Right forelimb (tissue), 1 donor: ENCODE measurements at regions not wholly inside any gene's neighbourhood (a gene's known extent, or its start where the extent isn't known, plus 50 kb on each side); places are given as distances from the start of the nearest gene placed in this dataset.
A peak's percentile ranks its signal among the peaks of the same experiment; 100 is the strongest.
"Not testable (repeated sequence)": the region's sequence is repeated elsewhere in the genome, so short reads cannot be mapped to it uniquely, and the experiment has no call there.

Experiments used
- DNase-seq: peaks from one replicate; pipeline ENCODE4 v3.0.0-alpha.2; 2018

DNA sequence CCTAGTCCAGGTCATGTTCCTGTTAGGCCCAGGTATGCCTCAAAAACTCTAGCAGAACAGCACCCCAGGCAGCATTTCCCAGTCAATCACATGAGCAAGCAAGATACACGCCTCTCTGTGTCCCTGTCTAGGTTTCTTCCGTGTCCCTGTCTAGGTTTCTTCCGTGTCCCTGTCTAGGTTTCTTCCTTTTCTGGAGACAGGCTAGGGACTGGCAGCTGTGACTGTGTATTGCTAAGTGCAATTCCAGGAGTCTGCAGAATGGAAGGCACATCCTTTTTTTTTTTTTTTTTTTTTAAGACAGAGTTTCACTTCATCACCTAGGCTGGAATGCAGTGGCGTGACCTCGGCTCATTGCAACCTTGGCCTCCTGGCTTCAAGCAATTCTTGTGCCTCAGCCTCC is 77.6 kb downstream of the SETD4 start:
- DNase-seq = no peak

DNA sequence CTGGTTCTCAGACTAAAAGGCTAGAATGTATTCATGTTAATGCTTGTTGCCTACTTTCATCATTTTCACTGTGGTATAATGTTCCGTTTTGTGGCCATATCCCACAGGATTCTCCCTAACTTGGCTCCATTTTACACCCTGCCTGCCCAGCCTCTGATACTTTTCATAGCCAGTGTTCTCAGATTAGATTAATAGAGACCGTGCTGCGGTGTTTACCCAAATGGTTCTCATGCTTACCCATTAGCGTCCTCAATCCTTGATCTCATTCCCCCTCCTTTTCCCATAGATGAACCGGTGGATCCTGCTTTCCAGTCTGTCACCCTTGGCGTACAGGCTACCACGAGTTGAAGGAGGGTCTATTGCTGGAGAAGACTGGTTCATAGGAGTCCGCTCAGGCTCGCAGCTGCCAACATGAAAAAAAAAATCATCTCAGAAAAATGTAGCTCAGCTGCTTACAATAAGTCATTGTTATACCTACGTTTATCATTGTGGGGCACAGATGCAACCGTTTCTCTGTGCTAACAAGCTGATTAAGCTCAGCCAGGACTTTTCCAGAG is 78.7 kb downstream of the SETD4 start:
- DNase-seq = no peak

DNA sequence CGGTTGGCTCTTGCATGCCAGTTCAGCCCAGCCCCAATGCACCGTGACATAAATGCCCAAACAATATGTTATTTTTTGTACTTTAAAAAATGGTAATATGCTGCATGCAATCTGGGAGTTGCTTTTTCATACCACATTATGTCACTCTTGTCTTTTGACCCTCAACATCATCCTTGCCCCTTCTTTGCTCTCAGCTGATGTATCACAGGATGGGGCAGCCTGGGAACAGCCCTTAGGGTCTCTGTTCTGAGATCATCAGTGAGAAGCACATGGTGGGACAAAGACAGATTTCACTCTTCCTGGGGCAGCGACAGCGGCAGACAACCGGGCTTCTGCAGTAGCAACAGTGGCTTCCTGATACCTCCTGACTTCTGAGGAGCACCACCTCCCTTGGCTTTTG is 79.5 kb downstream of the SETD4 start:
- no peak for DNase-seq

DNA sequence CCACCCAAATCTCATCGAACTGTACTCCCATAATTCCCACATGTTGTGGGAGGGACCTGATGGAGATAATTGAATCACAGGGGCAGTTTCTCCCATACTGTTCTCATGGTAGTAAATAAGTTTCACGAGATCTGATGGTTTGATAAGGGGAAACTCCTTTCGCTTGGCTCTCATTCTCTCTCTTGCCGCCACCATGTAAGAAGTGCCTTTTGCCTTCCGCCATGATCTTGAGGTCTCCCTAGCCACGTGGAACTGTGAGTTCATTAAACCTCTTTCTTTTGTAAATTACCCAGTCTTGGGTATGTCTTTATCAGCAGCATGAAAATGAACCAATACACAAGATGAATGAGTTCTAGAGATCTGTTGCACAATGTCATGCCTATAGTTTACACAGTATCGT is 82.5 kb downstream of the SETD4 start:
- not testable (repeated sequence) for DNase-seq

DNA sequence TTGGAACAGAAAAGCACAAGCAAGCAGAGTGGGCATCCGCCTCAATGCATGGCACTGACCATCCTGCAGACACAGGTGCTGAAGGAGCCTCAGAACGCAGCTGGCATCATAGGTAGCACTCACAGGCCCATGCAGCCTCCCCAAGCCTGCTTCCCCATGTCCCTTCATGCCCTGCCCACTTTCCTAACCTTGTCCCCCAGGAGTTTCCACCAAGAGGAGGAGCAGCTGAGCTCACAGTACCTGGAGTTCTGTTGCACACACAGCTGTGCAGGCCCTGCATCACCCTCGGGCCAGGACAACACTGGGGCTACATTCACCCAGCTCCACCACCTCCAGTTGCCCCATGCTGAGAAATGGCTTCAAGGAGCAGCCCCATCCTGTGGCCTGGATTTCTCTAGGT is 83.4 kb downstream of the SETD4 start:
- DNase-seq = no peak

DNA sequence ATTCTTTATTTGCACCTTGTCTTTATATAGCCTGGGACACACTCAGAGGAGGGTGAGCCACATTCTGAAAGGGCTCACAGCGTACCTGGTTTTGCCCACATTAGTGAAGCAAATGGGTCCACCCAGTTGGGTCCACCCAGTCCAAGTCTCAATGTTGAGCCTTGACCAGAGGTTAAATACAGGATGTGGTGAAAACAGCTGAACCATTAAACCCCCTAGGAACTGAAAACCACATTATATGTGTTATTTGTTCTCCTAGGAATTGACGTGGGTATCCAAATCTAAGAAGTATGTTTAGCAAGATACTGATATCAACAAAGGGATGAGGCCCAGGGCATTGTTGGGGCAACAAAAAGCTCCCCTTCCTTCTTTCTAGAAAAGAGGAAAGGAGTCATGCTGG is 83.8 kb downstream of the SETD4 start:
- no peak for DNase-seq

DNA sequence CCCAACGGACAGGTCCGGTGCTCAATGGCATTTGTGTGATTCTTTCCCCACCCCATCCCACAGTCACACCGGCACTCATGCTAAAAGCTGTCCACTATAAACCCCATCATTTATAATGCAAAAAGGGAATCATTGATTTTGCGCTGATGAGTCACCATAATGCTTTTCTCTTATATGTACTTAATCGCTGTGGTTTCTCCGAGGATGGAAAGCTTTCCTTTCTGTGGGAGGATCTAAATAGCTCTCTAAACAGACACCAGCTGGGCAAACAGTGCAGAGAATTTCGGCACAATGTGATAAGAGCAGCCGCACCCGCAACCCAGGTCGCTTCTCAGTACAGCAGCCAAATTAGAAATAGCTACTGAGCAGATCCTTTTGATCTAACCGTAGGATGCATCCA is 85.6 kb downstream of the SETD4 start:
- no peak for DNase-seq

DNA sequence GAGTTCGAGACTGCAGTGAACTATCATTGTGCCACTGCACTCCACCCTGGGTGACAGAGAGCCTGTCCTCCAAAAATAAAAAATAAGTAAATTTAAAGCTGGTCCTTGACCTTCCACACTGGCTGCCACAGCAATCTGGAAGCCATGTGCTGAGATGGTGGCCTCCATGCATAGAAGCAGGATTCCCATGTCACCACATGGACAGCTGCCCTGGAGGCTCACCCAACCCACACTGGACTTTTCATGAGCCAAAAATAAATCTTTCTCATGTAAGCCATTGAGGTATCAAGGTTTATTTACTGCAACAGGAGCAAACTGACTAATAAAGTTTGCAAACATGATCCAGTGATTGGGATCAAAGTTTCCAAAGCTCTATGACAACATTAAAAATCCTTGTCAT is 88.5 kb downstream of the SETD4 start:
- DNase-seq = no peak

DNA sequence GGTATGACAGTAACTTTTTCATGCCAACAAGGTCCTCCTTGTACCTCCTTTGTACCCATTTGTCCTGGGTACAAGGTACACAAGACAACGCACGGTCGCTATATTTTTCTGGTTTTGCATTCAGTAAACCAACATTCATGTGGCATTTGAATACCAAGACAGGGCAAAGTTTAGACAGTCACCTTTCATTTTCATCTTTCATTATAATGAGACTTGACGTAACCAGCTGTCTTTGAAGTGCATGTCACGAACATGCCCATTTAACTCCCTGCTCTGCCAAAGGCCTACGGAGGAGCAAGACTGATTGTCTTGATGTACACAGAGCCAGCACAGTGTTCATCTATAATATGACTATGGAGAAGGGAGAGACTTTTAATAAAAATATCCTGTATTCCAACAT is 91.0 kb downstream of the SETD4 start:
- DNase-seq = no peak

DNA sequence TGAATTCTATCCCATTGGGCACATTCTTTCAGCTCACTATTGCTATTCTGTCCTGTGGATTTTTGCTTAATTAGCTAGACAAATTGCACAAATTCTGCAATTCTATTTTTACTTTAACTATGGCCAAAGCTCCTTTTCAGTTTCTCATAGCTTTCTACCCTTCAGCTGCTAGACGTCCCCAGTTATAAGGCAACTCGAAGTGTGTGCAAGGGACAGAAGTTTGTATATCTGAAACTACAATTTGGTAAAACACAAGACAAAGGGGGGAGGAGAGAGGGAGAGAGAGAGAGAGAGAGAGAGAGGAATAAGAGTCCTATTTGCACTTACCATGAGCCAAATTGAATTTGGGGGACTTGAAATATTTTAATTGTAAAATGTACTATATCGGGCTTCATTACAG is 91.8 kb downstream of the SETD4 start:
- no peak for DNase-seq

DNA sequence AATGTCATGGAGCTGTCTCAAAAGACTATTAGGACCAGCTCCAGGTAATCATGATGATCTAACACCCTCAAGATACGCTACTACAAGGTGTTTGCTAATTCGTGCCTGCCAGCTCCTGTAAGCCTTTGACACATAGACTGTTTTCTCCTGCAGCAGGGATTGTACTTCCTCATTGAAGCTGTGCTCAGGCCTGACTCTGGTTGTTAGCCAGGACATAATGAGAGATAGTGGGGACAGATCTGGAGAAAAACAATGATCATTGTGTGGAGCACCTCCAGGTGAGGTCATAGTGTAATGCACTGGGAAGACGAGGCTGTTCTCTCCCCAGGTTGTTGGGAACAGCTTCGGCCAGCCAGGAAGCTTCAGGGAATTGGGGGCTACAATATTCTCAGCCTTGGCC is 94.6 kb downstream of the SETD4 start:
- DNase-seq = no peak

DNA sequence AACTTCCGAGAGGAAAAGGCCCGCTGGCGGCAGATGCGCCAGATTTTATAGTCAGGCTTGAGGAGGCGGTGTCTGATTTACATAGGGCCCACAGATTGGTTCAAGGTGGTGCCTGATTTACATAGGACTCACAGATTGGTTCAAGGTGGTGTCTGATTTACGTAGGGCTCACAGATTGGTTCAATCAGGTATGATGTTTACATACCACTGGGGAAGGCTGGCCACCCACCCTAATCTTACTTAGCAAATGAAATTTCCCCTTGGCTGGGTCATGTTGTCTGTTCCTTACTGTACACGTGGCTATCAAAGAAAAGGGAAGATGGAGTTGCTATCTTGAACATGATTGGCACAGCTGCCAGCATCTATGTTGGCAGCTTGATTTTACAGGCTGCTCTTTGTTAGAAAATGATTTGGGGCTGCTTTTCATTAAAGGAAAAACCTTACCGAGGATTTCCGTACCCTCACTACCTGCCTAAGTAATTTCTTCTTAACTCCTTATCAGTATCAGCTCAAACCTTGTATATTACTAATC is 96.3 kb downstream of the SETD4 start:
- DNase-seq = no peak

DNA sequence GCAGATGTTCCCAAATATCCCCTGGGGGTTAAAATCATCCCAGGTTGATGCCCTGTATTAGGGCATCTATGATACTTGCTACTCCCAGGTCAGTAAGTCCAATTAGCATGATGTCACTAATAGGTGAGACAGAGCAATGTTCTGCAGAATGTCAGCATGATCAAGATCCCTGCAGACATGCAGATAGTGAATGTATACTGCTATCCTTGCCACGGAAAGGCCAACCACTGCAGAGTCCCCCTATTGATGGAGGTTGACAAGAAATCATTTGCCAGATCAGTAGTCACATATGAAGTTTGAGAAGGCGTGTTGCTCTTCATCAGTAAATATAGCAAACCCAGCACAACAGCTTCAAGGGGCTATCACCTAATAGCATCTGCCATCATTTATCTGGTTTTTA is 97.4 kb downstream of the SETD4 start:
- DNase-seq = no peak

DNA sequence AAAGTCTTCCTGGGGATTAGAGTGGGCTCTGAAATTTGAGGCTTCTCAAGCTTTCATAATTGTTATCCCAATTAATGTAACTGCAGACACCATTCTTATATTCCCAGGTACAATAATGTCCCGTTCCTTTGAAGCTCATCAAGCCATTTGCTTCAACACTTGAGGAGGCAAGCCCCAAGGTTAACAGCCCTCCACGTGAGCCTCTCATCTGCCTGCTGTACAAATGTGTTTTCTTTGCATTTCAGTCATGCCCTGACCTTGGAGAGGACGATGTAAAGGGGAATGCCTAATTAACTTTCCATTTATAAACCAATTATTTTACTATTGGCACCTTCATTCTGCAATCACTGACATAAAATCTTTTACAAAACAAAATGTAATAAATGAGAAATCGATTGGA is 106.3 kb downstream of the SETD4 start:
- DNase-seq = no peak

DNA sequence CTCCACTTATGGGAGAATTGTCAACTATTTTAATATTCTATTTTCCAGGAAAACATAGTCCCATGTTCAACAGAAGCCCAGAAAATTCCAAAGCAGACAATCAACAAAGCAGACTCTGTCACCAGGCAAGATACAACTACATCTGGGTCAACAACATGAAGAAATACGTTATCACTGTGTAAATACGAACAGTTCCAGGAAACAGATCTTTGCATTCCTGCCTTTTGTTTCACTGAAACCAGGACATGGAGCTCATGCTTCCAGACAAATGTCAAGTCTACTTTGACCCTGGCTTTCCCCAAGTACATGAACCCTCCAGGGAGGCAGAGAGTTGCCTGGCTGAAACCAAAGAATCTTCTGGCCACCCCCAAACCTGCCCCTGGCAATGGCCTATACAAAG is 106.7 kb downstream of the SETD4 start:
- no peak for DNase-seq

DNA sequence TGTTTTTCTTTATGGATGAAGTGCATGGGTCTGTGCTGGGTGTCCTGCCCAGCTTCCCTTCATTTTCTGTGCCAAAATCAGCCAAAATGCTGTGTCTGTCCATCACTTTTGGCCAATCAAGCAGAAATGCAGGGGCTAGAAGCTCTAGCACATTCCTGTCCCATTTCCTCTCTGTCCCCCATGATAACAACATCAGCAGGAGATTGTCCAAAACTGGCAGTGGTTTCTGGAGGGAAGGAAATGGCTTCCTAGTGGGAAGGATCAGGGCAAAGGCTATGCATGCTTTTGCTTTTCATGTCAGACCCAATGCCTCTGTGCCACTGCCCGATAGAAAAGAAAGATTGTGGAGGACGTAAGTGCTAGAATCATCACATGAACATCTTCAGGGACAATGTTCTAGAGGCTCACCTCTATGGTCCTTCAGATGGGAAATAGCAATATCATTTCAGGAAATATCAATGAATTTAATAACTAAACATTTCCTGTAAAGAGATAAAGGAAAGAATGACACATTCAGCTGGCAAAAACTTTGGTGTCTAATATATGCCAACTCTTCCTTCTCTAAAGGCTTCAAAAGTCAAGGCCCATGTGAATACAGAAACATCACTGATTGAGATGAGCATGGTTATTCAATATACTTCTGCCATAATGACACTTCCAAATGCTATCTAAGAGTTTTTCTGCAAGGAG is 107.5 kb downstream of the SETD4 start:
- DNase-seq = no peak

DNA sequence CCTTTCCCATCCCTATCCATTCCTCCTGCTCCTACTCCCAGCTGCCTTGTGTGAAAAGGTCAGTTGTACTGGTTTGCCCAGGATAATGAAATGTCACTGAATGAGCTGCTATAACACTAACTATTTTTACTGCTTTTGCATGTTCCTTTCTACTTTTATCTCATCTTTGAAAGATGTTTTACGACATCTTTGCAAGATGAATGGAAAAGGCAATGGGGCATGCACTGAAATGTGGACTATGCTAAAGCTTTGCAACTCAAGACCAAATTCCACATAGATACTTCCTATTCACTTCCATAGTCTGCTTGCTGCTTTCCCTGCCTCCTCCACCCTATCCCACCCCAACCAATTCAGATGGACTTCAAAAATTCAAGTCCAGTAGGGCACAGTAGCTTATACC is 111.3 kb downstream of the SETD4 start:
- no peak for DNase-seq

DNA sequence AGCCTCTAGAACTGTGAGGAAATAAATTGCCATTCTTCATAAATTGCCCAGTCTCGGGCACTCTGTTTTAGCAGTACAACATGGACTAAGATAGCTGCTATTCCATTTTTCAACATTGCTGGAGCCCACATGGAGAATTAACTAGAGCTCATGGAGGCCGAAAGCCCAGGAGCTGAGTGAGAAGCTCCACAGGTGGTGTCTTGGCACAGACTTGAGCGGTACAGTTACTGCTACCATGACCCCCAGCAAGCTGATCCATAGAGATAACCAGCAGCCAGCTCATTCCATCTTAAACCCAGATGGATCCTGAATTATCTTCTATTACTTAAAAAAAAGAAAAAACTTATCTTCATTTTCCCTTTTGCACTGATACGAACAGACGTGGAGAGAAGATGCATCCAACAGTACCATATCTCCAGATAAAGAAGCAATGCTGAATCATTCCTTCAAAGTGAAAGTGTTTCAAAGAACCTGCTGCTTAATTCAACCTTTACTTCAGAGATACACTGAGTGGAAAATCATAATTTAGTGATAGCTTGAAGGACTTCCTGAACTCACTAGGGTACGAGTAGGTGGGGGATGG is 115.1 kb downstream of the SETD4 start:
- no peak for DNase-seq

DNA sequence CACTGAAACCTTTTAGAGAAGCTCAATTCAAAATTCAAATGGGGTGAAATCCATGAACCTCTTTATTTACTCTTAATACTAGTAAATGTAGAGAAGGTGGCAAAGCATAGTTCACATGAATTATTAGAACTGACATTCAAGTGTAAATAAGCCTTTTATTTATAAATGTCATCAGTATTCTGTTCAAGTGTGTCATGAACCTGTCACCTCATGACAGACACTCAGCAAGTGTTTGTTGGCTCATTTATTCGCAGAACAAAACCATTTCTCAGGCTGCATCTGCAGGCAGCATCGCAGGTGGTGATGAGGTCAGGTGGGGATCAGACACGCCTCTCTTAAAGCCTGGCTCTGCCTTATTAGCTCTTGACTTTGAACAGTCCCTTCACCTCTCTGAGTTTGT is 116.6 kb downstream of the SETD4 start:
- no peak for DNase-seq

DNA sequence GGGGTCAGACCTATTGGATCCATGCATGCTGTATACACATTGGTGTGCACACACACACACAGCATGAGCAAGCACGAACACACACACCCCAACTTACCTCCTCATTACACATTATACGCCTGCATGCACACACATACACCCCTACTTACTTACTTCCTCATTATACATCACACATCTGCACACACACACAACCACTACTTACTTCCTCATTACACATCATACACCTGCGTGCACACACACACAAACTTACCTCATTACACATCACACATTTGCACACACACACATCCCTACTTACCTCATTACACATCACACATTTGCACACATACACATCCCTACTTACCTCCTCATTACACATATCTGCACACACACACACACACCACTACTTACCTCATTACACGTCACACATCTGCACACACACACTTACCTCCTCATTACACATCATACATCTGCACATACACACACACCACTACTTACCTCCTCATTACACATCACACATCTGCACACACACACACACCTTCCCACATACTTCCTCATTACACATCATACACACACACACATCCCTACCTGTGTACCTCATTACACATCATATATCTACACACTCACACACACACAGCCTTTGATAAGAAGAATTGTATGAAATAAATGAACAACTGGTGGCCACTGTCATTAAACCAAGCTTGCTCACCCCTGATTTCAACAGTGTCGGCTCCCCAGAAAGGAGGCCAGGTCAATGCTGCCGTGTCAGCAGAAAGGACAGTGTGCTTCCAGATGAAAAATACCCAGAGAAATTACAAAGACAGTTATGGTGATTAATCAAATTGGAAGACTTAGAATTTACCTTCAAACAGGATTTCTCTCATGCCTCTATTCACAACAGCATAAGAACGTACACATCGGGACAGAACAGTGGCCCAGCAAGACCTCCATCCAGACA is 117.8 kb downstream of the SETD4 start:
- no peak for DNase-seq

DNA sequence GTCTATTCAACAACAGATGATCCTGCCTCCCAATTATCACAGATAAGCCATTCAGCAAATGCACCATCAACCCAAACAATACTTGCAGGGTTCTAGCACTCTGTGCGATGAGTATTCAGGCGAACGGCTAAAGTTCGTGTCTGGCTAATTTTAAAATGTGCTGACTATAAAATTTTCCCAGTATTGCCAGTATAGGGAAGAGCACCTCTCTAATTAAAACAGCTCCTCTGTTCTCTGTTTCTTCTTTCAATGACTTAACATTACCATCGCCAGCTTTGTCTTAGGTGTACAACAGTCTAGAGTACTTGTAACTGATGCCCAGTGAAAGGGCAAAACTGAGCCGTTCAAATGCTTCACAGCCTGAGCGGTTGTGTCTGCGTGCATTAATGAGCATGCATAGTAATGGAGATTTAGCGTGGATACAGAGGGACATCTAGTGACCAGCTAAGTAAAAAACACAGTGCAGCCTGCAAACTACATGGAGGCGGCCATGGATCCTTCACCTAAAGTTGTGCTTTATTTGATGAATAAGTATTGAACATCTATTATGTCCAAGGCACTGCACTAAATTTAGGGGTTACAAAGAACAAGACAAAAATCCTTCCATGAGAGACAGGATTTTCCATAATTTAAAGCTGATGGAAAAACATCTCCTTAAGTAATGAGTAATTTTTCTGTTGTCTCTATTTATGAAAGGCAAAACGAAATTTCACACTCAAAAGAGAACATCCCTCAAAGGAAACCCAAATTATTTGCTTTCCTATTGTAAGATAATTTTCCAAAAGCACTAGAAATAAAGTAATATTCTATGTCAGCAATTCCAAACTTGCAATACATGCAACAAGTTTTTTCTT is 120.0 kb downstream of the SETD4 start:
- DNase-seq = no peak

DNA sequence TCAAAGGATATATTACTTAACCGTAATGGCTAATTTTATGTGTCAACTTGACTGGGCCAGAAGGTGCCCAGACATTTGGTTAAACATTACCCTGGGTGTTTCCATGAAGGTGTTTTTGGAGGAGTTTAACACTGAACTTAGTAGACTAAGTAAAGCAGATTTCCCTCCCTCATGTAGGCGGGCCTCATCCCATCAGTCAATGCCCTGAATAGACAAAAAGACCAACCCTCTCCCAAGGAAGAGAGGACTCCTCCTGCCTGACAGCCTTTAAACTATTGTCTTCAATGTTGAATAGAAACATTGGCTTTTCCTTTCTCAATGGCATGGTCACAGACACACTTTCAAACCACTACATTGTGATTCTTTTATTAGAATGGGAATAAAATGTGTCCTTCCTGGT is 121.9 kb downstream of the SETD4 start:
- no peak for DNase-seq

DNA sequence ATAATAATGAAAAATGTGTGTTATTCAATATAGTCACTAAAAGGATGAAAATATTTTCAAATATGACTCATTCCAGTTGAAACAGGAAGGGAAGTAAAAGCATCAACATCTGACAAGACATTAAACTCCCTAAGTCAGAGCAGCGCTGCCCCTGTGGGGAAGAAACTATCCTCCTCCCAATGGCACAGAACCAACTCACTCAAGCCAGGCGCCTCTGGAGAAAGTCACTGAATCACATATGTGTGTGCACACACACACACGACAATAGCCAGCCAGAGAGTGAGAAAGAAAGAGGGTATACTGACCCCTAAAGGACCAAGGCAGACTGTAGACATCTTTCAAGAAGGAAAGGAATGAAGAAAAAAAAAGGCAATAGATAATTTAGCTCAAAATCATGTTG is 126.9 kb downstream of the SETD4 start:
- DNase-seq = peak; percentile 56
